HCT116 (cell line): ENCODE measurements at regions not wholly inside any gene's neighbourhood (a gene's known extent, or its start where the extent isn't known, plus 50 kb on each side); places are given as distances from the start of the nearest gene placed in this dataset.

Experiments
- ATAC-seq: fragments of 200-7000 bp; cut with Tn5 transposase; 2 replicates; pipeline ENCODE4 v1.9.1; 2020; ENCODE audit warnings: mild to moderate bottlenecking, moderate library complexity
- BruUV-seq: library from RNA; stranded (reverse); fragments of 400-500 nt; replicated peaks from 2 replicates; lab custom pipeline; 2021; lab: Mats Ljungman, UMichigan
- CTCF ChIA-PET: fragments of 300-600 bp; sonication (Branson Sonifier 250); formaldehyde crosslinking; loops from one replicate; lab custom pipeline; 2021; ENCODE audit warnings: antibody characterized with exemption; lab: Charles Lee
- POLR2A ChIA-PET: fragments of 300-600, 350-600 bp; sonication (Branson Sonifier 250); formaldehyde crosslinking; loops from one replicate; lab custom pipeline; 2021; ENCODE audit warnings: antibody characterized with exemption; lab: Charles Lee
- RAD21 ChIA-PET, 2 experiments: fragments of 300-600 bp; sonication (Branson Sonifier 250); formaldehyde crosslinking; loops; one replicate each; lab custom pipeline; 2023; ENCODE audit warnings: low total read pairs in 2 of 2; ENCODE audit not compliant: uncharacterized antibody in 2 of 2, unreplicated experiment in 2 of 2, low non-redundant PET in 1 of 2; lab: Charles Lee
- DNase-seq: peaks from one replicate; pipeline ENCODE4 v3.0.0-alpha.2; 2010; ENCODE audit warnings: low read depth, low spot score
- H2AFZ ChIP-seq: fragments of 200-600 bp; shearing (Covaris generic), sonication (generic); 2 replicates; pipeline ENCODE4 v1.6.1; 2017; ENCODE audit warnings: low read depth, mixed run types, mixed read lengths, antibody characterized with exemption, low read length; ENCODE audit not compliant: poor library complexity, severe bottlenecking
- H3K27ac ChIP-seq: 2 replicates; pipeline ENCODE4 v1.5.1; 2012; ENCODE audit warnings: low read depth, low read length
- H3K27me3 ChIP-seq: fragments of 200-600 bp; sonication (generic); 2 replicates; pipeline ENCODE4 v1.6.1; 2016; ENCODE audit warnings: mixed run types, low read length, mixed read lengths; ENCODE audit not compliant: insufficient read depth
- H3K36me3 ChIP-seq, 2 experiments: fragments of 200-500 bp in 1 of 2; fragments of 200-600 bp in 1 of 2; sonication (Bioruptor generic) in 1 of 2; sonication (generic) in 1 of 2; 2 replicates each; pipeline versions ENCODE4 v1.5.1 to v1.6.1; 2014 to 2016; ENCODE audit warnings: low read length in 2 of 2, inconsistent platforms in 1 of 2, mixed read lengths in 1 of 2, mixed run types in 1 of 2; ENCODE audit not compliant: insufficient read depth in 2 of 2, control insufficient read depth in 1 of 2
- H3K4me1 ChIP-seq, 2 experiments: fragments of 200-600 bp in 1 of 2; sonication (generic) in 1 of 2; 2 replicates each; pipeline versions ENCODE4 v1.5.1 to v1.6.1; 2012 to 2017; ENCODE audit warnings: low read length in 2 of 2, inconsistent platforms in 1 of 2, mild to moderate bottlenecking in 1 of 2, mixed read lengths in 1 of 2, mixed run types in 1 of 2, moderate library complexity in 1 of 2; ENCODE audit not compliant: insufficient read depth in 2 of 2, control insufficient read depth in 1 of 2
- H3K4me2 ChIP-seq: fragments of 200-600 bp; sonication (generic); 2 replicates; pipeline ENCODE4 v1.6.1; 2017; ENCODE audit warnings: mixed run types, low read length, mixed read lengths
- H3K4me3 ChIP-seq, 2 experiments: fragments of 200-600 bp in 1 of 2; sonication (generic) in 1 of 2; replicated peaks in 1 of 2; 2 replicates each; pipeline ENCODE4 v1.5.1; 2011 to 2016; ENCODE audit warnings: low read length in 2 of 2, control low read depth in 1 of 2, low read depth in 1 of 2, mild to moderate bottlenecking in 1 of 2, mixed read lengths in 1 of 2, mixed run types in 1 of 2
- H3K79me2 ChIP-seq: fragments of 200-600 bp; sonication (generic); 2 replicates; pipeline ENCODE4 v1.6.1; 2017; ENCODE audit warnings: mild to moderate bottlenecking, mixed run types, low read length, moderate library complexity, mixed read lengths; ENCODE audit not compliant: insufficient read depth
- H3K9ac ChIP-seq: fragments of 200-600 bp; sonication (generic); 2 replicates; pipeline ENCODE4 v1.6.1; 2016; ENCODE audit warnings: low read length, mixed read lengths
- H3K9me2 ChIP-seq: fragments of 200-600 bp; sonication (generic), shearing (Covaris generic); 2 replicates; pipeline ENCODE4 v1.6.1; 2017; ENCODE audit warnings: mixed run types, mild to moderate bottlenecking, moderate library complexity; ENCODE audit not compliant: insufficient read depth
- H3K9me3 ChIP-seq, 2 experiments: fragments of 200-500 bp in 1 of 2; fragments of 200-600 bp in 1 of 2; sonication (Bioruptor generic) in 1 of 2; sonication (generic) in 1 of 2; 2 replicates each; pipeline ENCODE4 v1.6.1; 2014 to 2017; ENCODE audit warnings: low read length in 2 of 2, mixed read lengths in 2 of 2, inconsistent platforms in 1 of 2, low read depth in 1 of 2, mild to moderate bottlenecking in 1 of 2, mixed run types in 1 of 2, moderate library complexity in 1 of 2; ENCODE audit not compliant: control insufficient read depth in 1 of 2, insufficient read depth in 1 of 2
- H4K20me1 ChIP-seq: fragments of 200-600 bp; sonication (generic), shearing (Covaris generic); 2 replicates; pipeline ENCODE4 v1.6.1; 2017; ENCODE audit warnings: mixed run types, mild to moderate bottlenecking, moderate library complexity; ENCODE audit not compliant: insufficient read depth
- ATF3 ChIP-seq: IDR thresholded peaks from 2 replicates; pipeline ENCODE4 v1.6.1; 2012
- CEBPB ChIP-seq: IDR thresholded peaks from 2 replicates; pipeline ENCODE4 v1.6.1; 2012; ENCODE audit warnings: low read depth
- EGR1 ChIP-seq: IDR thresholded peaks from 2 replicates; pipeline ENCODE4 v1.6.1; 2012; ENCODE audit warnings: low read depth
- ELF1 ChIP-seq: IDR thresholded peaks from 2 replicates; pipeline ENCODE4 v1.6.1; 2012; ENCODE audit warnings: low read depth, borderline replicate concordance
- EZH2 ChIP-seq: fragments of 200-600 bp; sonication (generic); IDR thresholded peaks from 2 replicates; pipeline ENCODE4 v1.6.1; 2017; ENCODE audit warnings: antibody characterized with exemption, mixed run types
- EZH2phosphoT487 ChIP-seq: fragments of 200-600 bp; IDR thresholded peaks from 2 replicates; pipeline ENCODE4 v1.6.1; 2018; ENCODE audit warnings: antibody characterized with exemption, borderline replicate concordance
- FOSL1 ChIP-seq: IDR thresholded peaks from 2 replicates; pipeline ENCODE4 v1.6.1; 2012; ENCODE audit warnings: low read depth
- MAX ChIP-seq: IDR thresholded peaks from 2 replicates; pipeline ENCODE4 v1.6.1; 2012
- POLR2AphosphoS5 ChIP-seq: IDR thresholded peaks from 2 replicates; pipeline ENCODE4 v1.6.1; 2011; ENCODE audit warnings: mild to moderate bottlenecking, low read depth, low read length, moderate library complexity
- RAD21 ChIP-seq: IDR thresholded peaks from 2 replicates; pipeline ENCODE4 v1.6.1; 2012; ENCODE audit warnings: low read depth, mild to moderate bottlenecking
- REST ChIP-seq: IDR thresholded peaks from 2 replicates; pipeline ENCODE4 v1.6.1; 2012; ENCODE audit warnings: low read depth
- SIN3A ChIP-seq: IDR thresholded peaks from 2 replicates; pipeline ENCODE4 v1.6.1; 2012; ENCODE audit warnings: low read depth
- SP1 ChIP-seq: IDR thresholded peaks from 2 replicates; pipeline ENCODE4 v1.6.1; 2012; ENCODE audit warnings: low read depth
- SRF ChIP-seq: IDR thresholded peaks from 2 replicates; pipeline ENCODE4 v1.6.1; 2012; ENCODE audit warnings: low read depth
- YY1 ChIP-seq: IDR thresholded peaks from 2 replicates; pipeline ENCODE4 v1.6.1; 2011; ENCODE audit warnings: low read length, low read depth, moderate library complexity, mild to moderate bottlenecking; ENCODE audit not compliant: insufficient replicate concordance; ENCODE audit errors: extremely low read depth
- ZBTB33 ChIP-seq: IDR thresholded peaks from 2 replicates; pipeline ENCODE4 v1.6.1; 2011; ENCODE audit warnings: mild to moderate bottlenecking, low read length, moderate library complexity; ENCODE audit not compliant: insufficient replicate concordance; ENCODE audit errors: extremely low read depth
- intact Hi-C: fragments of 100-400 bp; cut with micrococcal nuclease; formaldehyde crosslinking; loops from 2 replicates; pipeline ENCODE4 v1.10.0; 2022

GRCh38 chr3:5310509-5310908 is 123.0 kb downstream of the EDEM1 start:
- H4K20me1 ChIP-seq, result no peaks in the 10 kb centered on the region
- RAD21 ChIA-PET, result no interaction called here
- no peaks in the 10 kb centered on the region for H3K27me3 ChIP-seq
- no peaks in the 10 kb centered on the region for H3K9me2 ChIP-seq
- BruUV-seq, result no TSS peak
- no peak for ATAC-seq
- TF ChIP-seq EZH2phosphoT487, result no peak
- TF ChIP-seq MAX, result no peak
- TF ChIP-seq RAD21, result peak; percentile 33; the same call in 1 of the 2 replicates
- no peak for TF ChIP-seq SIN3A
- no peak for TF ChIP-seq ZBTB33
- TF ChIP-seq SRF, result no peak
- TF ChIP-seq, all 23 proteins: peak for 1
- Histone ChIP-seq H3K27ac (no peak overlapping the region), H3K36me3 (no peaks in the 10 kb centered on the region), H3K9ac (no peak overlapping the region), H3K4me1 (no peaks in the 10 kb centered on the region), H2AFZ (no peak overlapping the region), H3K4me3 (no peak overlapping the region), H3K4me2 (no peak overlapping the region), H3K9me3 (no peaks in the 10 kb centered on the region), H3K79me2 (no peaks in the 10 kb centered on the region)
- ChIA-PET CTCF (no interaction called here), POLR2A (no interaction called here)
- no peak for DNase-seq
- intact Hi-C loops, result no loop called here

- no peaks in the 10 kb centered on the region for H3K9me2 ChIP-seq
- POLR2A ChIA-PET, result no interaction called here
- H4K20me1 ChIP-seq, result no peaks in the 10 kb centered on the region
- DNase-seq (no peak), ATAC-seq (no peak)
- no peaks in the 10 kb centered on the region for H3K9me3 ChIP-seq
- no peak overlapping the region for H3K27ac ChIP-seq
- BruUV-seq, result no TSS peak
- H2AFZ ChIP-seq, result no peak overlapping the region
- H3K4me1 ChIP-seq, result no peaks in the 10 kb centered on the region
- H3K9ac ChIP-seq, result no peak overlapping the region
- no peaks in the 10 kb centered on the region for H3K36me3 ChIP-seq
- no peaks in the 10 kb centered on the region for H3K27me3 ChIP-seq
- RAD21 ChIA-PET, result no interaction called here
- intact Hi-C loops, result no loop called here
- H3K4me2 ChIP-seq, result no peak overlapping the region
- CTCF ChIA-PET, result interaction anchor here (1.3 kb wide), 1 partner anchor 20 kb away, joined by 3 read pairs; no protein-coding TSS in a partner anchor
- H3K79me2 ChIP-seq, result no peaks in the 10 kb centered on the region
- H3K4me3 ChIP-seq, result no peak overlapping the region
- TF ChIP-seq ELF1 (no peak), EGR1 (no peak), REST (no peak), POLR2AphosphoS5 (no peak), EZH2 (no peak), CEBPB (no peak), ATF3 (no peak), SP1 (no peak), YY1 (no peak), RAD21 (no peak), EZH2phosphoT487 (no peak), FOSL1 (no peak)
These were observed 124.8 kb downstream of the EDEM1 start for GRCh38 chr3:5312290-5312689.
